ENCODE measurements at regions not wholly inside any gene's neighbourhood (a gene's known extent, or its start where the extent isn't known, plus 50 kb on each side); places are given as distances from the start of the nearest gene placed in this dataset.

- Histone ChIP-seq H3K4me1 (ENCODE audit: control insufficient read depth in 1 of 2, low read depth in 2 of 2) (peaks cover 0 to 9% of the 10 kb centered on the region in 2 donors), H3K4me3 (no peak overlapping the region), H3K27ac (no peak overlapping the region), H3K36me3 (no peaks in the 10 kb centered on the region), H3K27me3 (replicated peaks; ENCODE audit: insufficient read depth) (no peaks in the 10 kb centered on the region), H3K9me3 (no peaks in the 10 kb centered on the region)
- ATAC-seq (ENCODE audit: insufficient number of reproducible peaks, low FRiP score, low read depth) (no peak), DNase-seq (ENCODE audit: low spot score) (no peak)
- TF ChIP-seq, protein P1, sequence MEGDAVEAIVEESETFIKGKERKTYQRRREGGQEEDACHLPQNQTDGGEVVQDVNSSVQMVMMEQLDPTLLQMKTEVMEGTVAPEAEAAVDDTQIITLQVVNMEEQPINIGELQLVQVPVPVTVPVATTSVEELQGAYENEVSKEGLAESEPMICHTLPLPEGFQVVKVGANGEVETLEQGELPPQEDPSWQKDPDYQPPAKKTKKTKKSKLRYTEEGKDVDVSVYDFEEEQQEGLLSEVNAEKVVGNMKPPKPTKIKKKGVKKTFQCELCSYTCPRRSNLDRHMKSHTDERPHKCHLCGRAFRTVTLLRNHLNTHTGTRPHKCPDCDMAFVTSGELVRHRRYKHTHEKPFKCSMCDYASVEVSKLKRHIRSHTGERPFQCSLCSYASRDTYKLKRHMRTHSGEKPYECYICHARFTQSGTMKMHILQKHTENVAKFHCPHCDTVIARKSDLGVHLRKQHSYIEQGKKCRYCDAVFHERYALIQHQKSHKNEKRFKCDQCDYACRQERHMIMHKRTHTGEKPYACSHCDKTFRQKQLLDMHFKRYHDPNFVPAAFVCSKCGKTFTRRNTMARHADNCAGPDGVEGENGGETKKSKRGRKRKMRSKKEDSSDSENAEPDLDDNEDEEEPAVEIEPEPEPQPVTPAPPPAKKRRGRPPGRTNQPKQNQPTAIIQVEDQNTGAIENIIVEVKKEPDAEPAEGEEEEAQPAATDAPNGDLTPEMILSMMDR (IDR thresholded peaks at IDR 0.05): no peak
Measured at GRCh38 chr6:6405997-6406714, 85.7 kb upstream of the F13A1 start.

- Histone ChIP-seq H3K27ac (no peak overlapping the region), H3K4me1 (ENCODE audit: control insufficient read depth in 1 of 2, low read depth in 2 of 2) (peaks cover 0 to 9% of the 10 kb centered on the region in 2 donors), H3K36me3 (no peaks in the 10 kb centered on the region), H3K9me3 (no peaks in the 10 kb centered on the region), H3K27me3 (replicated peaks; ENCODE audit: insufficient read depth) (no peaks in the 10 kb centered on the region), H3K4me3 (no peak overlapping the region)
- DNase-seq (ENCODE audit: low spot score) (no peak), ATAC-seq (ENCODE audit: insufficient number of reproducible peaks, low FRiP score, low read depth) (no peak)
- TF ChIP-seq, protein P1 (IDR thresholded peaks at IDR 0.05): no peak
Measured at GRCh38 chr6:6406715-6407070, 86.2 kb upstream of the F13A1 start.

DNA sequence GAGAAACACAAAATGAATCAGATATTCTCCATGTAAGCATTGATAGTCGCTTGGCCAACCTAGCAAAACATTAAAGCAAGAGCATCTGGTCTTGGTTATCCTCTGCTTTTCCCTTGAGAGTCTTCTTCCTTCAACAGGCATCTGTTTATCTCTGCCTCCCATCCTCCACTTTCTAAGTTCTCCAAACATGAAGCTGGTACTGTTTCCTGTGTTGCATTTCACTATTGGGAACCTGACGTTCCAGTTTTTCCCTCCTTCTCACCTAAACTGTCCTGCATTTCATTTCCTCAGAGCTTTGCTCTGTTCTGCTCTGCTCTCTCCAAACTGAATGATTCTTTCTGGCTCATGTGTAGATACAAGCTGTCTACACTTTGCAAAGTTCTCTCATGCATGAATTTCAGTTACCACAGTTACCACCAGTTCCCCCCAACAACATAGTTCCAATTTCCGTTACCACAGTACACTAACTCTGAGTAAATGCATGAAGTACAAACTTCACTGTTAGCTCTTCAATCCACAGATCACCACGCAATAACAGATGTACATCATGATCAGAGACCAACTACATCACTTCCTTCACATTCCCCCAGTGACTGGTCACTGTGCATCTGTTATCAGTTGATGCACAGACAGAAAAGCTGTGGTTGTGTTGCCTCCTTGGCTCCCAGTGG lies 86.7 kb upstream of the F13A1 start:
- H3K9me3 ChIP-seq: no peaks in the 10 kb centered on the region
- no peak overlapping the region for H3K27ac ChIP-seq
- H3K36me3 ChIP-seq: no peaks in the 10 kb centered on the region
- H3K4me1 ChIP-seq (ENCODE audit: control insufficient read depth in 1 of 2, low read depth in 2 of 2): peaks cover 0 to 9% of the 10 kb centered on the region in 2 donors
- ATAC-seq (ENCODE audit: insufficient number of reproducible peaks, low FRiP score, low read depth) (no peak), DNase-seq (ENCODE audit: low spot score) (no peak)
- no peak overlapping the region for H3K4me3 ChIP-seq
- TF ChIP-seq, protein P1 (IDR thresholded peaks at IDR 0.05): no peak
- H3K27me3 ChIP-seq (replicated peaks; ENCODE audit: insufficient read depth): no peaks in the 10 kb centered on the region

DNA sequence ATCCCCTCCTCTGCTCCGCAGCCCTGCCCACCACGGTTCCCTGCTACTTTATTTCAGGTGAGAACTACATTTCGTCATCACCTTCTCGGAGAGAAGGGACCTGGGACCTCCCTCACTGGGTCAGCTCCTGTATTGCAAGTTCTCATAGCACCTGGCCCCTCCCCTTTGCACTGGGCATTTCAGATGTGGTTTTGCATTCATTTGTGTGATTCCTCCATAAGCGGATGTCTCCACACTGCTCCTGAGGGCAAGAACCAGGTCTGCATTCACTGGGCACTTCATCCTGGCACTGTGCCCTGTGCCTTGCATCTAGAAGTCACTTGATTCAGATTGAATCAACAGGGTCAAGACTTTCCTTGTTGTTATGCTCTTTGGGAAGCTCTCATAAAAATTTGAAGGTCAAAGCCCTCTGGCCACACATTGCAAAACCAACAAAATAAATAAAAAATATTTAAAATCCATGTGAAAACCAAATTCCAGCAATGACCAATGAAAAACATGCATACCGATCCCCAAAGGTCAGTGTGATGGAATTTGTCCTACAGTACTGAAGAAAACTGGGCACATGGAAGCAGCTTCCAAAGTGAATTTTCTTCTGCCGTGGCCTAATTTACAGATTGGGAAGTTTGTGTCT lies 89.1 kb upstream of the F13A1 start:
- ATAC-seq (ENCODE audit: insufficient number of reproducible peaks, low FRiP score, low read depth): no peak
- no peak overlapping the region for H3K4me3 ChIP-seq
- H3K4me1 ChIP-seq (ENCODE audit: control insufficient read depth in 1 of 2, low read depth in 2 of 2): peaks cover 0 to 9% of the 10 kb centered on the region in 2 donors
- H3K27me3 ChIP-seq (replicated peaks; ENCODE audit: insufficient read depth): no peaks in the 10 kb centered on the region
- H3K27ac ChIP-seq: no peak overlapping the region
- DNase-seq (ENCODE audit: low spot score): no peak
- TF ChIP-seq, protein P1 (IDR thresholded peaks at IDR 0.05): no peak
- no peaks in the 10 kb centered on the region for H3K36me3 ChIP-seq
- no peaks in the 10 kb centered on the region for H3K9me3 ChIP-seq

- Histone ChIP-seq H3K36me3 (no peaks in the 10 kb centered on the region), H3K9me3 (no peaks in the 10 kb centered on the region), H3K4me3 (no peak overlapping the region), H3K4me1 (ENCODE audit: control insufficient read depth in 1 of 2, low read depth in 2 of 2) (peaks cover 0 to under 1% of the 10 kb centered on the region in 2 donors), H3K27ac (no peak overlapping the region), H3K27me3 (replicated peaks; ENCODE audit: insufficient read depth) (no peaks in the 10 kb centered on the region)
- TF ChIP-seq, protein P1 (IDR thresholded peaks at IDR 0.05): no peak
- ATAC-seq (ENCODE audit: insufficient number of reproducible peaks, low FRiP score, low read depth) (no peak), DNase-seq (ENCODE audit: low spot score) (no peak)
Measured at GRCh38 chr6:6411115-6411514, 90.7 kb upstream of the F13A1 start.

Measured in thoracic aorta (tissue), 2 donors.